ENCODE measurements at regions not wholly inside any gene's neighbourhood (a gene's known extent, or its start where the extent isn't known, plus 50 kb on each side); places are given as distances from the start of the nearest gene placed in this dataset.

DNA sequence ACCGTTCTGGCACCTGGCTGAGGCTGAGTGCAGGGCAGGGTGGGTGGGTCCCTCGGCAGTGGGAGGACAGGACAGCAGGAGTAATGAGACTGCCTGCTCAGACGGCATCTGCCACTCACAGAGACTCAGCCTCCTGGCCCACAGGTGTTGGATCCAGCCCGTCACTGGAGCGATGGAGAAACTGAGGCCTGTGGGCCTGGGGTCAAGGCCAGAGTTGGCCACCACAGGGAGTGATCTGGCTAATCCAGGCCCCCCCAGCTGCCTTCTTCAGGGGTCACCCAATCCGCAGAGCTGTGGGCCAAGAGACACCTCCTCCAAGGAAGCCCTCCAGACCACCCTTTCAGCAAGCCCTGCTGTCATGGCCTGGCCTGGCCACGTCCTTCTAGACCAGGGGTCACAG, 103.7 kb upstream of the VSTM2B start:
- TF ChIP-seq, protein P1, sequence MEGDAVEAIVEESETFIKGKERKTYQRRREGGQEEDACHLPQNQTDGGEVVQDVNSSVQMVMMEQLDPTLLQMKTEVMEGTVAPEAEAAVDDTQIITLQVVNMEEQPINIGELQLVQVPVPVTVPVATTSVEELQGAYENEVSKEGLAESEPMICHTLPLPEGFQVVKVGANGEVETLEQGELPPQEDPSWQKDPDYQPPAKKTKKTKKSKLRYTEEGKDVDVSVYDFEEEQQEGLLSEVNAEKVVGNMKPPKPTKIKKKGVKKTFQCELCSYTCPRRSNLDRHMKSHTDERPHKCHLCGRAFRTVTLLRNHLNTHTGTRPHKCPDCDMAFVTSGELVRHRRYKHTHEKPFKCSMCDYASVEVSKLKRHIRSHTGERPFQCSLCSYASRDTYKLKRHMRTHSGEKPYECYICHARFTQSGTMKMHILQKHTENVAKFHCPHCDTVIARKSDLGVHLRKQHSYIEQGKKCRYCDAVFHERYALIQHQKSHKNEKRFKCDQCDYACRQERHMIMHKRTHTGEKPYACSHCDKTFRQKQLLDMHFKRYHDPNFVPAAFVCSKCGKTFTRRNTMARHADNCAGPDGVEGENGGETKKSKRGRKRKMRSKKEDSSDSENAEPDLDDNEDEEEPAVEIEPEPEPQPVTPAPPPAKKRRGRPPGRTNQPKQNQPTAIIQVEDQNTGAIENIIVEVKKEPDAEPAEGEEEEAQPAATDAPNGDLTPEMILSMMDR (IDR thresholded peaks at IDR 0.05): no peak
- no peak for TF ChIP-seq ZFX (IDR thresholded peaks at IDR 0.05; ENCODE audit: borderline replicate concordance)
- no peak overlapping the region for H3K27ac ChIP-seq

DNA sequence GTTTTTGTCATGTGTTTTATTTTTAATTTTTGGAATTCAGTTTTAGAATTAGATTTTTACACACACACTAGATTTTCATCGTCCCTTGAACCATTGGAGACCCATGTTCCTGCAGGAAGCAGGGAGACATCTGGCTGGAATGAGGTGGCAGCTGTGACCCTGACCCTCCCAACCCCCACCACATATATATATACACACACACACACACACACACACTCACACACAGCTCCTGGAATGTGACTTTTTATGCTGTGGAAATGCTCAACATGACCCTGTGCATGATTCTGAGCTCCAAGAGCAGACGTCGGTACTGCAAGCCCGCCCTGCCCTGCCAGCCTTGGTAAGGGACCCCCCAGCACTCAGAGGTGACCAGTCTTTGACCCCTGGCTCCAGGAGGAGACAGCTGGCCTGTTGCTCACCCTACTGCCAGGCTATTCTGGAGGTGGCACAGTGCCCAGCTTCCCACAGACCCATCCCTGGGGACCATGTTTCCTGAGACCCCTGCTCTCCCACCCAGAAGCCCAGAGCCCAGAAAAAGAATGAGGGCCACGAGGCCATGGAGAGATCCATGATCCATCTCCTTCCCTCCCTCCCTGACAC, 103.2 kb upstream of the VSTM2B start:
- no peak overlapping the region for H3K27ac ChIP-seq
- no peak for TF ChIP-seq ZFX (IDR thresholded peaks at IDR 0.05; ENCODE audit: borderline replicate concordance)
- TF ChIP-seq, protein P1 (IDR thresholded peaks at IDR 0.05): no peak

DNA sequence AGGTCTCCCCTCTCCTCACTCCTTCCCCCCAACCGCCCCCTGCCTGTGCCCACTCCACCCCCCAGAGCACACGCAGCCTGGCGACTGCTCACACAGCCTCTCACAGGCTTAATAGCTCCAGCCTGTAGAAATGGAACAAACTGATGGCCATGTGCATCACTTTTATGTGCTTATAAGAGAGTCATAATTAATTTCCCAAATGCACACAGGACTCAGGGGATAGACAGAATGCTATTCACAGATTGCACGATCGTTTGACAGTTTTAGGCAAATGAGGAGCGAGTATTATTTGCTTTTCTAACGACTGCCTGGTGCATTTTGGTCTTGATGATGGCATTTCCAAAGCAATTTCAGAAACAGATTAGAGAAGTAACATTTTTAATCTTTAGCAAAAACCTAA, 97.7 kb upstream of the VSTM2B start:
- no peak overlapping the region for H3K27ac ChIP-seq
- TF ChIP-seq ZFX (IDR thresholded peaks at IDR 0.05; ENCODE audit: borderline replicate concordance): no peak
- TF ChIP-seq, protein P1 (IDR thresholded peaks at IDR 0.05): no peak

DNA sequence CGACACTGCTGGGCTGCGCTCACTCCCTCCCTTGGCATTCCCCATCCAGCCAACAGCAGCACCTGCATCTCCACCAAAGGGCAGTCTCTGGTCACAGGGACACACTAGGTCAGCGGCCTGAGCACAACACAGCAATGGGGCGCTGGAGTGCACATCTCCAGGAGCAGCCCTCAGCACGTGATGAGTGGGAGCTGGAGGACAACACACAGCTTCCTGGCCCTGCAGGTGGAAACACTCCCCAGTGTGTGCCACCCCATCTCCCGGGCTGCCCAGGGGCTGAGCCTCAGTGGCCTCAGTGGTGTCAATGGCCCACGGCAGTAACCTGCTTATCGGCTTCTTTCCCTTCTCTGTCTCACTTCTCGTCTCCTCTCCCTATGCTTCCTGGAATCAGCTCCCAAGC, 96.8 kb upstream of the VSTM2B start:
- H3K27ac ChIP-seq: no peak overlapping the region
- TF ChIP-seq, protein P1 (IDR thresholded peaks at IDR 0.05): no peak
- TF ChIP-seq ZFX (IDR thresholded peaks at IDR 0.05; ENCODE audit: borderline replicate concordance): no peak

DNA sequence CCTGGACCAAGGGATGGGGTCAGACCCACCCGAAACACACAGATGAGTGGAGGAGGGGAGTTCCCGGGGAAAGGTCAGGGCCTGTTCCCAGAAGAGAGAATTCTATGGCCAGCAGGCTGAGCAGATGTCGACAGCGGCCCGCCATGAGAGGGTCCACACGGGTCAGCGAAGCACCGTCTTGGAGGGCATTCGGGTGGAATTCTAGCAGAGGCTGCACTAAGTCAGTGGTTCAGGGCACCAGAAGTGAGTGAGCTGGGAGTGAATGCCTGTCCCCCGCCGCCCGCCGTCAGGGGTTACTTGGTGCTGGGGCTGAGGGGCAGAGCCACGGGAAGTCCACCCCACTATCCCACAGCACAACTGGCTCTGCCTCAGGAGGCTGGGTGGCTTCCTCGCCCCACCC, 96.2 kb upstream of the VSTM2B start:
- TF ChIP-seq ZFX (IDR thresholded peaks at IDR 0.05; ENCODE audit: borderline replicate concordance): no peak
- TF ChIP-seq, protein P1 (IDR thresholded peaks at IDR 0.05): no peak
- H3K27ac ChIP-seq: no peak overlapping the region

DNA sequence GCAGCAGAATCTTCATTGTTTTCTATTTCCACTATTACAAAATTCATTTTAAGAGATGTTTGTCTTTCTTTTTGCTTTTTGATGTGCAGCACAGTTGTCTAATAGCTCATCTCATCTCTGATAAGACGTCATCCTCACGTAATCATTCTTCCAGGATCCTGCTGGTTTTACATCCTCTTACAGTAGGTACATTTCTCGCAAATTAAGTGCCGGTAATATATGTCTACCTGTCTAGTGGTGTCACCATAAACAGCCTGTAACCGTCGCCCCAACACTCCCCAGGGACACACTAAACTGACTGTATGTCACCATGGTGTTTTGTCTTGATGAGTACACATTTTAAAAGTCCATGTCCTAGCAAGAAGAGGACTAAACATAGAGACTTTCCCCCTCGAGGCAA, 94.5 kb upstream of the VSTM2B start:
- no peak overlapping the region for H3K27ac ChIP-seq

DNA sequence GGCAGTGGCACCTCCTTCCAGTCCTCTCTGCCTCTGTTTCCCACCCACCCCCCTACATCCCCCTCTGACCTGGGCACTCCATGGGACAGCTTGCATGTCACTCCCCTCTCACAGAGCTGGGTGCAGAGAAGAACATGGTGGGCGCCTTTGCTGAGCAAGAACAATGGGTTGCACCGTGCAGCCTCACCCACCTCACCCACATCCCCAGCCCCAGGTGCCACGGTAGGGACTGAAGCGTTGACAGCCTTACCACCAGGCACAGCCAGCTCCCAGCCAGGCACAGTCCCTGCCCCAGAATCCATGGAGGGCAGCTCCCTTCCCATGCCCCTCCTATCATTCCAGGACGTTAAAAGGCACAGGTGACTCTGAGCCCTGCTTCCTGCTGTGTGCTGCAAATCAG, 93.1 kb upstream of the VSTM2B start:
- no peak for TF ChIP-seq ZFX (IDR thresholded peaks at IDR 0.05; ENCODE audit: borderline replicate concordance)
- TF ChIP-seq, protein P1 (IDR thresholded peaks at IDR 0.05): no peak
- no peak overlapping the region for H3K27ac ChIP-seq

More for the DNA sequence above, 94.5 kb upstream of the VSTM2B start:
- no peak for TF ChIP-seq ZFX (IDR thresholded peaks at IDR 0.05; ENCODE audit: borderline replicate concordance)
- TF ChIP-seq, protein P1 (IDR thresholded peaks at IDR 0.05): no peak

All from 22Rv1 (cell line).